ENCODE measurements at regions not wholly inside any gene's neighbourhood (a gene's known extent, or its start where the extent isn't known, plus 50 kb on each side); places are given as distances from the start of the nearest gene placed in this dataset.

GRCh38 chr5:57581222-57581621 is 98.6 kb upstream of the ACTBL2 start:
- no peak overlapping the region for H3K4me3 Mint-ChIP-seq
- no peak for DNase-seq (ENCODE audit: low spot score)
- Histone ChIP-seq H3K36me3 (no peaks in the 10 kb centered on the region), H3K4me2 (no peak overlapping the region), H2AFZ (replicated peaks) (no peak overlapping the region), H3K4me3 (no peak overlapping the region), H3F3A (ENCODE audit: low read depth) (no peaks in the 10 kb centered on the region), H3K27me3 (no peaks in the 10 kb centered on the region), H3K4me1 (no peaks in the 10 kb centered on the region), H3K79me2 (ENCODE audit: low read depth) (no peaks in the 10 kb centered on the region), H3K27ac (no peak overlapping the region), H3K9ac (no peak overlapping the region), H3K9me3 (ENCODE audit: low read depth) (no peaks in the 10 kb centered on the region), H4K20me1 (ENCODE audit: low read depth) (no peaks in the 10 kb centered on the region)
- no peaks in the 10 kb centered on the region for H3K36me3 Mint-ChIP-seq
- peaks cover 2% of the 10 kb centered on the region for H3K9me3 Mint-ChIP-seq
- TF ChIP-seq EZH2 (IDR thresholded peaks at IDR 0.05) (no peak), EZH2phosphoT487 (IDR thresholded peaks at IDR 0.05) (no peak)
- TF ChIP-seq, protein P1, sequence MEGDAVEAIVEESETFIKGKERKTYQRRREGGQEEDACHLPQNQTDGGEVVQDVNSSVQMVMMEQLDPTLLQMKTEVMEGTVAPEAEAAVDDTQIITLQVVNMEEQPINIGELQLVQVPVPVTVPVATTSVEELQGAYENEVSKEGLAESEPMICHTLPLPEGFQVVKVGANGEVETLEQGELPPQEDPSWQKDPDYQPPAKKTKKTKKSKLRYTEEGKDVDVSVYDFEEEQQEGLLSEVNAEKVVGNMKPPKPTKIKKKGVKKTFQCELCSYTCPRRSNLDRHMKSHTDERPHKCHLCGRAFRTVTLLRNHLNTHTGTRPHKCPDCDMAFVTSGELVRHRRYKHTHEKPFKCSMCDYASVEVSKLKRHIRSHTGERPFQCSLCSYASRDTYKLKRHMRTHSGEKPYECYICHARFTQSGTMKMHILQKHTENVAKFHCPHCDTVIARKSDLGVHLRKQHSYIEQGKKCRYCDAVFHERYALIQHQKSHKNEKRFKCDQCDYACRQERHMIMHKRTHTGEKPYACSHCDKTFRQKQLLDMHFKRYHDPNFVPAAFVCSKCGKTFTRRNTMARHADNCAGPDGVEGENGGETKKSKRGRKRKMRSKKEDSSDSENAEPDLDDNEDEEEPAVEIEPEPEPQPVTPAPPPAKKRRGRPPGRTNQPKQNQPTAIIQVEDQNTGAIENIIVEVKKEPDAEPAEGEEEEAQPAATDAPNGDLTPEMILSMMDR (IDR thresholded peaks at IDR 0.05): no peak
- peaks cover 2% of the 10 kb centered on the region for H3K27me3 Mint-ChIP-seq (ENCODE audit: insufficient read depth, low read depth)
- H3K4me1 Mint-ChIP-seq: no peaks in the 10 kb centered on the region
- H3K27ac Mint-ChIP-seq: no peak overlapping the region

DNA sequence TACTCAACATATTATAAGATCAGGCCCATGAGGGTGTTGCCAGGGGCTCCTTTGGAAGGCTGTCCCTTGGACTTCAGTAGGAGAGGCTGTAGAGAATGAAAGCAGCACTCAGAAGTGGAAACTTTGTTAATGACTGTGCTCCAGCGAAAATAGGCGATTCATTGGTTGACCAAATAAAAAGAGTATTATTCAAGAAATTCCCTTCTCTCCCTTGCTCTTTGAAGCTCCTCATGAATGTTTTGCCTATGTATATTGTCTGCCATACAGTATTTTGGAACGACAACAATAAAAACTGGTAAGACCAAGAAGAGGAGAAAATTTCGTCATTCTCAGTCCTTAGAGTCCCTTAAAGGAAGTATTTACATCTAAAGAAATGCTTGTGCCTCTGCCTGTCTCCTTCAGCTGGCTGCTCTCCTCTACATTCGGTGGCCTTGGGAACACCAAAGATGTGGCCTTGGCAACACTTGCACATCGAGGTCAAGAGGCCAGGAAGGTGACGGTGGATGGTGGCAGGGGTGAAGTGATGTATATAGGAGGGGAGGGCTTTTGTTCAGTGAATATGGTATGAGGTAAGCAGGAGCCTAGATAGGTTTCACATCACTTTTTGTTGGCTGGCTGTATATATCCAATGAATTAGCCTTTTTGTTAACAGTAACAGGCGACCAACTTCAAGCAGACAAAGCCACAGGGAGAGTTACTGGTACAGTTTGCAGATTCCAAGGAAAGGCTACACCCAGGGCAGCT is 95.0 kb upstream of the ACTBL2 start:
- no peaks in the 10 kb centered on the region for H3K4me1 Mint-ChIP-seq
- no peak overlapping the region for H2AFZ ChIP-seq (replicated peaks)
- no peaks in the 10 kb centered on the region for H3K4me1 ChIP-seq
- H3F3A ChIP-seq (ENCODE audit: low read depth): no peaks in the 10 kb centered on the region
- no peak overlapping the region for H3K27ac ChIP-seq
- no peaks in the 10 kb centered on the region for H3K36me3 Mint-ChIP-seq
- TF ChIP-seq EZH2phosphoT487 (IDR thresholded peaks at IDR 0.05) (no peak), EZH2 (IDR thresholded peaks at IDR 0.05) (no peak)
- TF ChIP-seq, protein P1 (IDR thresholded peaks at IDR 0.05): no peak
- no peak for DNase-seq (ENCODE audit: low spot score)
- no peak overlapping the region for H3K27ac Mint-ChIP-seq
- no peak overlapping the region for H3K9ac ChIP-seq
- H3K27me3 Mint-ChIP-seq (ENCODE audit: insufficient read depth, low read depth): peaks cover 4% of the 10 kb centered on the region
- H3K4me3 ChIP-seq: no peak overlapping the region
- H3K9me3 Mint-ChIP-seq: peaks cover 2% of the 10 kb centered on the region
- no peaks in the 10 kb centered on the region for H3K9me3 ChIP-seq (ENCODE audit: low read depth)
- no peaks in the 10 kb centered on the region for H3K79me2 ChIP-seq (ENCODE audit: low read depth)
- H3K4me3 Mint-ChIP-seq: no peak overlapping the region
- H3K36me3 ChIP-seq: no peaks in the 10 kb centered on the region
- no peaks in the 10 kb centered on the region for H4K20me1 ChIP-seq (ENCODE audit: low read depth)
- H3K27me3 ChIP-seq: no peaks in the 10 kb centered on the region
- H3K4me2 ChIP-seq: no peak overlapping the region

DNA sequence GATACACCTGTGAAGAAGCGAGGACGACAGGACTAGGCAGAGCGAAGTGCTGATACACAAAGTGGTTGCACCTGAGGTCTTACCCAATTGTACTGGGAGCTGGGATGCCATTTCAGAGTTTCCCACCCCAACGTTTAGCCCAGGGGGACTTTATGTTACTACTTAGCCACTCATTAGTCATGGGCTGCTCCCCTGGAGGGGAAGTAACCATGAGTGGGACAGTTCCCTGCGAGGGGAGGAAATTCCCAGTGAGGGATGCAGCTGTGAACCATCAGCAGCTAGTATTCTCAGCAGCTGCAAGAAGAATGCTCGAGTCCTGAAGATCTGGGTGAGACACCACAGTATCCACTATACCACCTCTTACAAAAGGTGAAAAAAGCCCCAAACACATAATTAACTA is 93.7 kb upstream of the ACTBL2 start:
- no peak overlapping the region for H3K27ac ChIP-seq
- TF ChIP-seq, protein P1 (IDR thresholded peaks at IDR 0.05): no peak
- TF ChIP-seq EZH2phosphoT487 (IDR thresholded peaks at IDR 0.05) (no peak), EZH2 (IDR thresholded peaks at IDR 0.05) (no peak)
- DNase-seq (ENCODE audit: low spot score): no peak
- H3K9me3 Mint-ChIP-seq: peaks cover 2% of the 10 kb centered on the region
- H3K36me3 ChIP-seq: no peaks in the 10 kb centered on the region
- H3K27me3 ChIP-seq: no peaks in the 10 kb centered on the region
- H4K20me1 ChIP-seq (ENCODE audit: low read depth): no peaks in the 10 kb centered on the region
- no peaks in the 10 kb centered on the region for H3K9me3 ChIP-seq (ENCODE audit: low read depth)
- no peak overlapping the region for H3K4me3 Mint-ChIP-seq
- no peaks in the 10 kb centered on the region for H3K36me3 Mint-ChIP-seq
- H3K79me2 ChIP-seq (ENCODE audit: low read depth): no peaks in the 10 kb centered on the region
- no peak overlapping the region for H3K9ac ChIP-seq
- no peaks in the 10 kb centered on the region for H3K4me1 ChIP-seq
- no peaks in the 10 kb centered on the region for H3K4me1 Mint-ChIP-seq
- H3K27me3 Mint-ChIP-seq (ENCODE audit: insufficient read depth, low read depth): peaks cover 4% of the 10 kb centered on the region
- H3K4me2 ChIP-seq: no peak overlapping the region
- H3K27ac Mint-ChIP-seq: no peak overlapping the region
- no peak overlapping the region for H2AFZ ChIP-seq (replicated peaks)
- H3F3A ChIP-seq (ENCODE audit: low read depth): no peaks in the 10 kb centered on the region
- H3K4me3 ChIP-seq: no peak overlapping the region
